ENCODE measurements at regions not wholly inside any gene's neighbourhood (a gene's known extent, or its start where the extent isn't known, plus 50 kb on each side); places are given as distances from the start of the nearest gene placed in this dataset.

DNA sequence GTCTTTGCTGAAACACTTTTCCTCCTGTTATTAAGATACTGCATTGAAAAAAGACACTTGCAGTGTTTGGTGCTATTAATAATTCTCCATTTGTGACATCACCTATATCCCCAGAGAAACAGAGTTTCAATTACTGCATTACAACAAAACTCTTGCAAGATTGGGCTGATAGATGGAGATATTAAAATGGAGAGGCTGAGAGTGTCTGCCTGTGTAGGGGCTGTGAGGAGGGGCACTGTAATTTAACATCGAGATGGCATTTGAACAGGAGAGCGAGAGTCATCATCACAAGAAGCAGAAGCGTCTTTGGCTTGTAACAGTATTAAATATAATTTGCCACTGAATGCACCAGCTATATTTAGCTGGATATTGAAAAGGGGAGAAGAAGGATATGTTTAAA lies 316.5 kb downstream of the CDH26 start:
- Mint-ChIP-seq H3K36me3 (ENCODE audit: unreplicated experiment) (peaks cover 4% of the 10 kb centered on the region), H3K4me1 (ENCODE audit: low read depth, unreplicated experiment) (peaks cover 3% of the 10 kb centered on the region), H3K27ac (ENCODE audit: unreplicated experiment) (no peak overlapping the region), H3K27me3 (ENCODE audit: unreplicated experiment) (no peaks in the 10 kb centered on the region), H3K4me3 (ENCODE audit: unreplicated experiment) (no peak overlapping the region), H3K9me3 (ENCODE audit: unreplicated experiment) (peaks cover 1% of the 10 kb centered on the region)
- DNase-seq, result no peak
- TF ChIP-seq, protein P1, sequence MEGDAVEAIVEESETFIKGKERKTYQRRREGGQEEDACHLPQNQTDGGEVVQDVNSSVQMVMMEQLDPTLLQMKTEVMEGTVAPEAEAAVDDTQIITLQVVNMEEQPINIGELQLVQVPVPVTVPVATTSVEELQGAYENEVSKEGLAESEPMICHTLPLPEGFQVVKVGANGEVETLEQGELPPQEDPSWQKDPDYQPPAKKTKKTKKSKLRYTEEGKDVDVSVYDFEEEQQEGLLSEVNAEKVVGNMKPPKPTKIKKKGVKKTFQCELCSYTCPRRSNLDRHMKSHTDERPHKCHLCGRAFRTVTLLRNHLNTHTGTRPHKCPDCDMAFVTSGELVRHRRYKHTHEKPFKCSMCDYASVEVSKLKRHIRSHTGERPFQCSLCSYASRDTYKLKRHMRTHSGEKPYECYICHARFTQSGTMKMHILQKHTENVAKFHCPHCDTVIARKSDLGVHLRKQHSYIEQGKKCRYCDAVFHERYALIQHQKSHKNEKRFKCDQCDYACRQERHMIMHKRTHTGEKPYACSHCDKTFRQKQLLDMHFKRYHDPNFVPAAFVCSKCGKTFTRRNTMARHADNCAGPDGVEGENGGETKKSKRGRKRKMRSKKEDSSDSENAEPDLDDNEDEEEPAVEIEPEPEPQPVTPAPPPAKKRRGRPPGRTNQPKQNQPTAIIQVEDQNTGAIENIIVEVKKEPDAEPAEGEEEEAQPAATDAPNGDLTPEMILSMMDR (IDR thresholded peaks at IDR 0.05; ENCODE audit: partially characterized antibody, unreplicated experiment), result no peak

DNA sequence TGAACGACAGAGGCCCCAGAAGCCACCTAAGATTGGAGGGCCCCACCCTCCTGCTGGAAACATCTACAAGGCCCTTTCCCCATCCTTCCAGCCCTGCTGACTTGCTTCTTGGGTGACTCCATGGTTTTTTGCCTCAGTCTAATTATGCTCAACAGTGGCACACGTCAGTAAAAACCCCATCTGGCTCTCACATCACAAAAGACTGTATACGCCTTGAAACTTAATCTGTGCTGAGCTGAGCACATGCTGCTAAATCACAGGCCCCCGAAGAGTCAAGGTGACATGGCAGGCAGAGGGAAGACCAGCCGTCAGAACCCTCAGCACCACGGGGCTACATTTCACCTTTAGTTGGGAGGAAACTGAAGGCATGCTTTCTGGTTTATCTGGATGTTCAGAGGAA lies 323.1 kb downstream of the CDH26 start:
- H3K9me3 Mint-ChIP-seq (ENCODE audit: unreplicated experiment), result peaks cover 5% of the 10 kb centered on the region
- H3K36me3 Mint-ChIP-seq (ENCODE audit: unreplicated experiment), result peaks cover 6% of the 10 kb centered on the region
- H3K4me3 Mint-ChIP-seq (ENCODE audit: unreplicated experiment), result no peak overlapping the region
- TF ChIP-seq, protein P1 (IDR thresholded peaks at IDR 0.05; ENCODE audit: partially characterized antibody, unreplicated experiment), result no peak
- no peaks in the 10 kb centered on the region for H3K4me1 Mint-ChIP-seq (ENCODE audit: low read depth, unreplicated experiment)
- no peak for DNase-seq
- H3K27ac Mint-ChIP-seq (ENCODE audit: unreplicated experiment), result no peak overlapping the region
- no peaks in the 10 kb centered on the region for H3K27me3 Mint-ChIP-seq (ENCODE audit: unreplicated experiment)

DNA sequence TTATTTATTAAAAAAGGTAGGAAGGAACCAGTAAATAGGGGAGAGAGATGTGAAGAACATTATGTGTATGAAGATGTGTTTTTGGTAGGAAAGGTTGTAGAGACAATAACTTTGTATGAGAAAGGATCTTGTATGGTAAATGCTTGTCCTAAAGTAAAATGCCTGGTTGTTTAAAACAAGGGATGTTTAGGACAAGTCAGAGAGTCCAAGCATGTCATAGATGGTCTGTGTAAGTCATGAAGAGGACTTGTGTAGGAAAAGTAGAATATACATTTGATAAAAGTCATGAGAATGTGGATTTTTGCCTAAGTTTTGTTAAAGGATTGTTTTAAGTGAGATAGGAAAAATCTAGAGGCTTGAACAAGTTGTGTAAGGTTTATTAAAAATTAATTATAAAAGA lies 325.1 kb downstream of the CDH26 start:
- TF ChIP-seq, protein P1 (IDR thresholded peaks at IDR 0.05; ENCODE audit: partially characterized antibody, unreplicated experiment), result no peak
- H3K4me1 Mint-ChIP-seq (ENCODE audit: low read depth, unreplicated experiment), result no peaks in the 10 kb centered on the region
- H3K27ac Mint-ChIP-seq (ENCODE audit: unreplicated experiment), result no peak overlapping the region
- peaks cover 12% of the 10 kb centered on the region for H3K36me3 Mint-ChIP-seq (ENCODE audit: unreplicated experiment)
- peaks cover 2% of the 10 kb centered on the region for H3K27me3 Mint-ChIP-seq (ENCODE audit: unreplicated experiment)
- no peak overlapping the region for H3K4me3 Mint-ChIP-seq (ENCODE audit: unreplicated experiment)
- no peak for DNase-seq
- peaks cover 5% of the 10 kb centered on the region for H3K9me3 Mint-ChIP-seq (ENCODE audit: unreplicated experiment)

GRCh38 chr20:60286764-60287163 lies 328.5 kb downstream of the CDH26 start:
- H3K27ac Mint-ChIP-seq (ENCODE audit: unreplicated experiment), result no peak overlapping the region
- peaks cover 9% of the 10 kb centered on the region for H3K9me3 Mint-ChIP-seq (ENCODE audit: unreplicated experiment)
- no peak overlapping the region for H3K4me3 Mint-ChIP-seq (ENCODE audit: unreplicated experiment)
- H3K4me1 Mint-ChIP-seq (ENCODE audit: low read depth, unreplicated experiment), result no peaks in the 10 kb centered on the region
- TF ChIP-seq, protein P1 (IDR thresholded peaks at IDR 0.05; ENCODE audit: partially characterized antibody, unreplicated experiment), result no peak
- peaks cover 15% of the 10 kb centered on the region for H3K36me3 Mint-ChIP-seq (ENCODE audit: unreplicated experiment)
- H3K27me3 Mint-ChIP-seq (ENCODE audit: unreplicated experiment), result peaks cover 5% of the 10 kb centered on the region
- no peak for DNase-seq

- Mint-ChIP-seq H3K9me3 (ENCODE audit: unreplicated experiment) (peaks cover 6% of the 10 kb centered on the region), H3K4me1 (ENCODE audit: low read depth, unreplicated experiment) (no peaks in the 10 kb centered on the region), H3K4me3 (ENCODE audit: unreplicated experiment) (no peak overlapping the region), H3K27ac (ENCODE audit: unreplicated experiment) (no peak overlapping the region), H3K27me3 (ENCODE audit: unreplicated experiment) (peaks cover 5% of the 10 kb centered on the region), H3K36me3 (ENCODE audit: unreplicated experiment) (peaks cover 15% of the 10 kb centered on the region)
- TF ChIP-seq, protein P1 (IDR thresholded peaks at IDR 0.05; ENCODE audit: partially characterized antibody, unreplicated experiment), result no peak
- no peak for DNase-seq
Observed at GRCh38 chr20:60288945-60289344, 330.7 kb downstream of the CDH26 start.
